Panc1 (cell line): ENCODE measurements at regions not wholly inside any gene's neighbourhood (a gene's known extent, or its start where the extent isn't known, plus 50 kb on each side); places are given as distances from the start of the nearest gene placed in this dataset.
"Not testable (repeated sequence)": the region's sequence is repeated elsewhere in the genome, so short reads cannot be mapped to it uniquely, and the experiment has no call there.

Experiments used
- ATAC-seq: fragments of 200-7000 bp; cut with Tn5 transposase; 2 replicates; pipeline ENCODE4 v1.9.1; 2020; ENCODE audit warnings: mild to moderate bottlenecking, moderate library complexity
- BruUV-seq: library from RNA; stranded (reverse); fragments of 400-500 nt; replicated peaks from 2 replicates; lab custom pipeline; 2021; lab: Mats Ljungman, UMichigan
- CTCF ChIA-PET: fragments of 300-600 bp; sonication (Branson Sonifier 250); formaldehyde crosslinking; loops from one replicate; lab custom pipeline; 2022; ENCODE audit warnings: antibody characterized with exemption; lab: Charles Lee
- POLR2A ChIA-PET: fragments of 300-600 bp; sonication (Branson Sonifier 250); formaldehyde crosslinking; loops from one replicate; lab custom pipeline; 2022; ENCODE audit warnings: antibody characterized with exemption; lab: Charles Lee
- DNase-seq: peaks from one replicate; pipeline ENCODE4 v3.0.0-alpha.2; 2010; ENCODE audit warnings: low read depth, low spot score
- H3K27ac ChIP-seq: 2 replicates; pipeline ENCODE4 v1.5.1; 2011; ENCODE audit warnings: mild to moderate bottlenecking, low read length, inconsistent platforms
- H3K27me3 ChIP-seq: fragments of 200-500 bp; sonication (Bioruptor generic); 2 replicates; pipeline ENCODE4 v1.6.0; 2014; ENCODE audit warnings: low read length, inconsistent platforms; ENCODE audit not compliant: control insufficient read depth, insufficient read depth
- H3K36me3 ChIP-seq: fragments of 200-500 bp; sonication (Bioruptor generic); 2 replicates; pipeline ENCODE4 v1.5.1; 2014; ENCODE audit warnings: inconsistent platforms, mild to moderate bottlenecking, low read length, moderate library complexity; ENCODE audit not compliant: control insufficient read depth, insufficient read depth
- H3K4me1 ChIP-seq: 2 replicates; pipeline ENCODE4 v1.5.1; 2011; ENCODE audit warnings: inconsistent platforms, mild to moderate bottlenecking, low read length, moderate library complexity; ENCODE audit not compliant: control insufficient read depth, insufficient read depth
- H3K4me3 ChIP-seq, 2 experiments: 2 replicates each; pipeline ENCODE4 v1.5.1; 2011 to 2012; ENCODE audit warnings: low read depth in 2 of 2, low read length in 2 of 2, mild to moderate bottlenecking in 2 of 2, inconsistent platforms in 1 of 2, moderate library complexity in 1 of 2
- H3K9me3 ChIP-seq: fragments of 200-500 bp; sonication (Bioruptor generic); 2 replicates; pipeline ENCODE4 v1.5.1; 2014; ENCODE audit warnings: low read depth, mild to moderate bottlenecking, inconsistent platforms, low read length, moderate library complexity; ENCODE audit not compliant: control insufficient read depth, insufficient read depth
- CTCF ChIP-seq: fragments of 450-650 bp; IDR thresholded peaks from 2 replicates; pipeline ENCODE4 v1.5.1; 2017; ENCODE audit warnings: mild to moderate bottlenecking
- POLR2AphosphoS5 ChIP-seq: IDR thresholded peaks from 2 replicates; pipeline ENCODE4 v1.6.1; 2012; ENCODE audit warnings: mild to moderate bottlenecking, low read depth, low read length, moderate library complexity
- REST ChIP-seq, 2 experiments: IDR thresholded peaks; 2 replicates each; pipeline ENCODE4 v1.6.1; 2011 to 2012; ENCODE audit warnings: low read depth in 2 of 2, control low read depth in 1 of 2, low read length in 1 of 2, mild to moderate bottlenecking in 1 of 2, moderate library complexity in 1 of 2; ENCODE audit not compliant: insufficient read depth in 1 of 2
- SIN3A ChIP-seq: IDR thresholded peaks from 2 replicates; pipeline ENCODE4 v1.6.1; 2012; ENCODE audit warnings: low read depth, mild to moderate bottlenecking, low read length, moderate library complexity, borderline replicate concordance; ENCODE audit not compliant: insufficient read depth
- TCF7L2 ChIP-seq: IDR thresholded peaks from 2 replicates; pipeline ENCODE4 v1.6.1; 2011; ENCODE audit warnings: mild to moderate bottlenecking, low read depth, low read length, inconsistent platforms
- in situ Hi-C: cut with HindIII; loops from 2 replicates; pipeline ENCODE4 v1.10.0; 2016; ENCODE audit warnings: low sequenced_read_pairs, low pct_unique_long_range_greater_than_20kb
- intact Hi-C: fragments of 100-400 bp; cut with micrococcal nuclease; formaldehyde crosslinking; loops from one replicate; pipeline ENCODE4 v1.10.0; 2022; ENCODE audit not compliant: unreplicated experiment

GRCh38 chr9:7315116-7315515 lies 484.5 kb downstream of the DMAC1 start:
- CTCF ChIA-PET: no interaction called here
- in situ Hi-C loops: no loop called here

GRCh38 chr9:7313389-7313788 lies 486.2 kb downstream of the DMAC1 start:
- DNase-seq (no peak), ATAC-seq (no peak)
- no TSS peak for BruUV-seq
- ChIA-PET POLR2A (no interaction called here), CTCF (no interaction called here)
- no peaks in the 10 kb centered on the region for H3K36me3 ChIP-seq
- TF ChIP-seq POLR2AphosphoS5: no peak
- no peaks in the 10 kb centered on the region for H3K27me3 ChIP-seq
- H3K4me1 ChIP-seq: no peaks in the 10 kb centered on the region
- intact Hi-C loops (no loop called here), in situ Hi-C loops (no loop called here)
- H3K4me3 ChIP-seq: no peak overlapping the region
- no peak overlapping the region for H3K27ac ChIP-seq
- H3K9me3 ChIP-seq: no peaks in the 10 kb centered on the region

More at GRCh38 chr9:7315116-7315515, 484.5 kb downstream of the DMAC1 start:
- Histone ChIP-seq H3K27ac (no peak overlapping the region), H3K4me1 (no peaks in the 10 kb centered on the region), H3K27me3 (no peaks in the 10 kb centered on the region), H3K36me3 (no peaks in the 10 kb centered on the region), H3K4me3 (no peak overlapping the region), H3K9me3 (no peaks in the 10 kb centered on the region)
- intact Hi-C loops: no loop called here
- TF ChIP-seq SIN3A (no peak), REST (IDR thresholded peaks at IDR 0.05; ENCODE audit: insufficient read depth in 1 of 2, low read depth in 2 of 2, low read length in 1 of 2) (no peak), TCF7L2 (no peak), POLR2AphosphoS5 (no peak), CTCF (no peak)
- ATAC-seq (no peak), DNase-seq (no peak)
- no TSS peak for BruUV-seq
- POLR2A ChIA-PET: no interaction called here

GRCh38 chr9:7309051-7309450 lies 490.5 kb downstream of the DMAC1 start:
- H3K9me3 ChIP-seq, BruUV-seq, H3K27ac ChIP-seq, POLR2A ChIA-PET, intact Hi-C loops, H3K36me3 ChIP-seq, H3K4me3 ChIP-seq, H3K4me1 ChIP-seq, DNase-seq, H3K27me3 ChIP-seq, in situ Hi-C loops, ATAC-seq, CTCF ChIA-PET: not testable (repeated sequence)
